Glomerular visceral epithelial cell (primary cell): ENCODE measurements at regions not wholly inside any gene's neighbourhood (a gene's known extent, or its start where the extent isn't known, plus 50 kb on each side); places are given as distances from the start of the nearest gene placed in this dataset.
A peak's percentile ranks its signal among the peaks of the same experiment; 100 is the strongest.
"Not testable (repeated sequence)": the region's sequence is repeated elsewhere in the genome, so short reads cannot be mapped to it uniquely, and the experiment has no call there.

ENCODE experiments used
- DNase-seq: peaks from one replicate; pipeline ENCODE4 v3.0.0-alpha.2; 2016; ENCODE audit errors: extremely low spot score

GRCh38 chr10:52368725-52369124 lies 54.6 kb downstream of the DKK1 start:
- DNase-seq, result no peak

GRCh38 chr10:52374207-52374606 lies 60.1 kb downstream of the DKK1 start:
- not testable (repeated sequence) for DNase-seq

- no peak for DNase-seq
Measured at GRCh38 chr10:52376694-52377354, 62.7 kb downstream of the DKK1 start.

- no peak for DNase-seq
Measured at GRCh38 chr10:52378124-52378523, 64.0 kb downstream of the DKK1 start.

GRCh38 chr10:52379287-52379686 lies 65.2 kb downstream of the DKK1 start:
- DNase-seq, result no peak

GRCh38 chr10:52383088-52383487 lies 69.0 kb downstream of the DKK1 start:
- no peak for DNase-seq

- DNase-seq, result peak; percentile 32
Measured at GRCh38 chr10:52387744-52388143, 73.7 kb downstream of the DKK1 start.

- peak; percentile 40 for DNase-seq
Measured at GRCh38 chr10:52390388-52390787, 76.3 kb downstream of the DKK1 start.

GRCh38 chr10:52391927-52392602 lies 78.0 kb downstream of the DKK1 start:
- DNase-seq, result no peak

- no peak for DNase-seq
Measured at GRCh38 chr10:52394246-52394645, 80.2 kb downstream of the DKK1 start.

- no peak for DNase-seq
Measured at GRCh38 chr10:52400562-52400961, 86.5 kb downstream of the DKK1 start.

- DNase-seq, result not testable (repeated sequence)
Measured at GRCh38 chr10:52403801-52404200, 89.7 kb downstream of the DKK1 start.

GRCh38 chr10:52409195-52409594 lies 95.1 kb downstream of the DKK1 start:
- DNase-seq, result no peak

GRCh38 chr10:52409928-52410327 lies 95.8 kb downstream of the DKK1 start:
- no peak for DNase-seq

- no peak for DNase-seq
Measured at GRCh38 chr10:52410916-52411315, 96.8 kb downstream of the DKK1 start.

- no peak for DNase-seq
Measured at GRCh38 chr10:52419281-52419680, 105.2 kb downstream of the DKK1 start.

GRCh38 chr10:52420656-52421055 lies 106.6 kb downstream of the DKK1 start:
- DNase-seq, result no peak

GRCh38 chr10:52423369-52423768 lies 109.3 kb downstream of the DKK1 start:
- DNase-seq, result no peak

- DNase-seq, result no peak
Measured at GRCh38 chr10:52424341-52424740, 110.3 kb downstream of the DKK1 start.

GRCh38 chr10:52434734-52435133 lies 120.7 kb downstream of the DKK1 start:
- no peak for DNase-seq

- DNase-seq, result no peak
Measured at GRCh38 chr10:52436664-52437063, 122.6 kb downstream of the DKK1 start.

- DNase-seq, result no peak
Measured at GRCh38 chr10:52437205-52437646, 123.1 kb downstream of the DKK1 start.

- no peak for DNase-seq
Measured at GRCh38 chr10:52438119-52438518, 124.0 kb downstream of the DKK1 start.
